Heart left ventricle (tissue), 13 donors: ENCODE measurements at regions not wholly inside any gene's neighbourhood (a gene's known extent, or its start where the extent isn't known, plus 50 kb on each side); places are given as distances from the start of the nearest gene placed in this dataset.

ENCODE experiments used
- CTCF ChIP-seq, 12 donors: fragments of 200-600 bp; sonication (generic) in 4 of 12; IDR thresholded peaks; one replicate each; pipeline versions ENCODE4 v1.5.0 to v1.8.0; 2018 to 2022; ENCODE audit warnings: antibody characterized with exemption in 12 of 12, mild to moderate bottlenecking in 5 of 12
- POLR2A ChIP-seq, 2 donors: fragments of 450-650 bp; IDR thresholded peaks; one replicate each; pipeline ENCODE4 v1.6.1; 2017; ENCODE audit warnings: antibody characterized with exemption in 2 of 2, mild to moderate bottlenecking in 2 of 2, moderate library complexity in 2 of 2
- donor health status: ischemic (EF 13 %, LVEDD 7.1; RV severe dilation, severe dysfunction).
- donor health status: DM: no; HTN: yes; CAD: no.
- donor health status: DM: no; HTN: no; CAD: no.
- donor health status: ischemic (EF 25% LVEDD 6.9; RV normal size, moderate dysfunction).
- donor health status: ischemic (EF 25% LVEDD 5.7; RV mildly dilated, moderate dysfunction).
- donor health status: ischemic (EF 35%, LVEDD 5.7; RV mildly dilated, moderate dysfunction).
- donor health status: nonischemic (EF 11% LVEDD 7.7; RV severe dilation, severe dysfunction).
- donor health status: DM: yes; HTN: yes; CAD: no.
- donor health status: PGD.
- donor health status: ischemic (EF 29% LVEDD 5.4; RV normal size, mild dysfunction).
- donor health status: nonischemic (EF 23%, LVEDD 6.1; RV moderate dilation, normal function).

- TF ChIP-seq CTCF (IDR thresholded peaks at IDR 0.05) (no peak), POLR2A (IDR thresholded peaks at IDR 0.05) (no peak)
Observed at GRCh38 chr2:147679955-147680531, 164.8 kb upstream of the ACVR2A start.
